Spleen (tissue), 7 donors: ENCODE measurements at regions not wholly inside any gene's neighbourhood (a gene's known extent, or its start where the extent isn't known, plus 50 kb on each side); places are given as distances from the start of the nearest gene placed in this dataset.

ENCODE experiments used
- POLR2A ChIP-seq, 3 donors: fragments of 450-650 bp; IDR thresholded peaks; one replicate each; pipeline ENCODE4 v1.5.1; 2017; ENCODE audit warnings: antibody characterized with exemption in 3 of 3, mild to moderate bottlenecking in 1 of 3
- POLR2AphosphoS5 ChIP-seq, 3 donors: sonication (generic); formaldehyde crosslinking; IDR thresholded peaks; one replicate each; pipeline ENCODE4 v1.5.1; 2017; ENCODE audit warnings: antibody characterized with exemption in 3 of 3
- TF ChIP-seq, protein P1 (sequence below), 11 experiments: fragments of 200-600 bp in 7 of 11; fragments of 450-650 bp in 4 of 11; sonication (generic) in 4 of 11; IDR thresholded peaks in 8 of 11; conservative IDR thresholded peaks in 3 of 11; 1 replicate in 7 of 11; 2 replicates in 4 of 11; pipeline versions ENCODE4 v1.4.0 to v1.8.0; 2016 to 2021; ENCODE audit warnings: antibody characterized with exemption in 11 of 11, inconsistent platforms in 4 of 11, mild to moderate bottlenecking in 1 of 11
- donor health status: DM: no; HTN: no; CAD: no; lungs with moderate emphysema.
- donor health status: DM: no; HTN: no; CAD: no.
- donor health status: DM: no; HTN: no; CAD: no.

DNA sequence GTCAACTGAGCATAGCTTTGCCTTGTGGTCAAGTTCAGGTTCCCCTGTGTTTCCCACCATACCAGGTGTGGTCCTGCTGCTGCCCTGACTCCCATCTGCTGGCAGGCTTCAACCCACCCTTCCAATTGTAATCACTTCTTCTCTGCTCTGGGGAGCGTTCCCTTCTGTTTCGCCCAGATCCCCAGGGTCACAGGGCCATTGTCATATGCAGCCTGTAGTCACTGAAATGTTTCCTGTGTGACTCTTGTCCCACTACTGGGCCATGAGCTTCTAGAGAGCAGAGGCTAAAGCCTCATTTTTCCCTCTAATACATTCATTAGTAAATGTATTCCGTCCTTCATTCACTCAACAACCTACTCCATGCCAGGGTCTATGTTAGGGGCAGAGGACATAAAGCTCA lies 75.0 kb upstream of the LAPTM4A start:
- TF ChIP-seq, protein P1, sequence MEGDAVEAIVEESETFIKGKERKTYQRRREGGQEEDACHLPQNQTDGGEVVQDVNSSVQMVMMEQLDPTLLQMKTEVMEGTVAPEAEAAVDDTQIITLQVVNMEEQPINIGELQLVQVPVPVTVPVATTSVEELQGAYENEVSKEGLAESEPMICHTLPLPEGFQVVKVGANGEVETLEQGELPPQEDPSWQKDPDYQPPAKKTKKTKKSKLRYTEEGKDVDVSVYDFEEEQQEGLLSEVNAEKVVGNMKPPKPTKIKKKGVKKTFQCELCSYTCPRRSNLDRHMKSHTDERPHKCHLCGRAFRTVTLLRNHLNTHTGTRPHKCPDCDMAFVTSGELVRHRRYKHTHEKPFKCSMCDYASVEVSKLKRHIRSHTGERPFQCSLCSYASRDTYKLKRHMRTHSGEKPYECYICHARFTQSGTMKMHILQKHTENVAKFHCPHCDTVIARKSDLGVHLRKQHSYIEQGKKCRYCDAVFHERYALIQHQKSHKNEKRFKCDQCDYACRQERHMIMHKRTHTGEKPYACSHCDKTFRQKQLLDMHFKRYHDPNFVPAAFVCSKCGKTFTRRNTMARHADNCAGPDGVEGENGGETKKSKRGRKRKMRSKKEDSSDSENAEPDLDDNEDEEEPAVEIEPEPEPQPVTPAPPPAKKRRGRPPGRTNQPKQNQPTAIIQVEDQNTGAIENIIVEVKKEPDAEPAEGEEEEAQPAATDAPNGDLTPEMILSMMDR (IDR thresholded peaks at IDR 0.05 in 8 of 11, conservative IDR thresholded peaks at IDR 0.05 in 3 of 11), result no peak
- TF ChIP-seq POLR2A (IDR thresholded peaks at IDR 0.05), result no peak
- no peak for TF ChIP-seq POLR2AphosphoS5 (IDR thresholded peaks at IDR 0.05)
